ENCODE measurements at regions not wholly inside any gene's neighbourhood (a gene's known extent, or its start where the extent isn't known, plus 50 kb on each side); places are given as distances from the start of the nearest gene placed in this dataset.

DNA sequence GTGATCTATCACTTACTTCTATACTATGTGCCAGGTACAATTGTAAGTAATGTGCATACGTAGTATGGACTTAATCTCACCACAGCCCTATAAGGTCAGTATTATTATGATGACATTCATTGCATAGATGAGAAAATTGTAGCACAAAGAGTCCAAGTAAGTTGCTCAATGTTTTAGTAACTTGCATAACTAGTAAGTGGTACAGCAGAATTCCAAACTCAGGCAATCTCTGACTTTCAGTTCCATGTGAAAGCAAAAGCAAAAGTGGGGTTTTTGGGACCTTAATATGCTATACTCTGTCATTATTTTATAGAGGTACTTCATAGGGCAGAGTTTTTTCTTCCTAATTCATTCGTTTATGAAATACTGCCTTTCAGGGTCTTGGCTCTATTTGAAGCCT is 188.8 kb upstream of the VEGFC start:
- POLR2A ChIA-PET: no interaction called here
- DNase-seq (ENCODE audit: extremely low spot score): no peak
- no peak for TF ChIP-seq ARNT (IDR thresholded peaks at IDR 0.05)
- no peak for TF ChIP-seq LEF1 (IDR thresholded peaks at IDR 0.05; ENCODE audit: borderline replicate concordance)
- no peak for TF ChIP-seq FOXK2 (IDR thresholded peaks at IDR 0.05)
- no peak for TF ChIP-seq ELF4 (IDR thresholded peaks at IDR 0.05)
- CTCF ChIA-PET: no interaction called here

DNA sequence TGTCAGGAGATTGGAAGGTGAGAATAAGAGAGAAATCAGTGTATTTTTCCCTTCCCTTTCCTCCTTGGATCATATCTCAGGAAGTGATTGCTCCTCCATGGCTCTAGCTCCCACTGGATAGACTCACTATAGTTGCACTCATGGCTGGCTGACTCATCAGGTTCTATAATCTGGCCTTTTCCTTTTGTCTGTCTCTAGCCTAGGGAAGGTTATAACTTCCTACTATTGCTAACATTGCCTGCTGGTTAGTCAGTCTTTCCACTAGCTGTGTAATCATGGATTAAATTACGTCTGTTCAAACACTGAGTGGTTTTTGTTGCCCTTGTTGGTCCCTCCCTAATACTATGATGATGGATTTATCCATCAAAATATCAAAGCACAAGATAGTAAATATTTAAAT is 195.5 kb upstream of the VEGFC start:
- no peak for TF ChIP-seq SUZ12 (IDR thresholded peaks at IDR 0.05)
- TF ChIP-seq, protein P1, sequence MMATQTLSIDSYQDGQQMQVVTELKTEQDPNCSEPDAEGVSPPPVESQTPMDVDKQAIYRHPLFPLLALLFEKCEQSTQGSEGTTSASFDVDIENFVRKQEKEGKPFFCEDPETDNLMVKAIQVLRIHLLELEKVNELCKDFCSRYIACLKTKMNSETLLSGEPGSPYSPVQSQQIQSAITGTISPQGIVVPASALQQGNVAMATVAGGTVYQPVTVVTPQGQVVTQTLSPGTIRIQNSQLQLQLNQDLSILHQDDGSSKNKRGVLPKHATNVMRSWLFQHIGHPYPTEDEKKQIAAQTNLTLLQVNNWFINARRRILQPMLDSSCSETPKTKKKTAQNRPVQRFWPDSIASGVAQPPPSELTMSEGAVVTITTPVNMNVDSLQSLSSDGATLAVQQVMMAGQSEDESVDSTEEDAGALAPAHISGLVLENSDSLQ (IDR thresholded peaks at IDR 0.05): no peak
- TF ChIP-seq ARNT (IDR thresholded peaks at IDR 0.05): no peak
- no peak for TF ChIP-seq BHLHE40 (IDR thresholded peaks at IDR 0.05; ENCODE audit: borderline replicate concordance)
- TF ChIP-seq TARDBP (IDR thresholded peaks at IDR 0.05): no peak
- TF ChIP-seq ZNF384 (IDR thresholded peaks at IDR 0.05): no peak
- no peak for TF ChIP-seq LEF1 (IDR thresholded peaks at IDR 0.05; ENCODE audit: borderline replicate concordance)
- no peak for TF ChIP-seq FOXM1 (IDR thresholded peaks at IDR 0.05; ENCODE audit: borderline replicate concordance)
- no peak for TF ChIP-seq FOXA1 (IDR thresholded peaks at IDR 0.05)
- TF ChIP-seq L3MBTL2 (conservative IDR thresholded peaks at IDR 0.05): no peak
- no peak for TF ChIP-seq HDGF (IDR thresholded peaks at IDR 0.05; ENCODE audit: borderline replicate concordance)
- no peak for TF ChIP-seq SP1 (IDR thresholded peaks at IDR 0.05)
- TF ChIP-seq FOXK2 (IDR thresholded peaks at IDR 0.05): no peak
- no peak for TF ChIP-seq ELF4 (IDR thresholded peaks at IDR 0.05)
- TF ChIP-seq CTBP1 (IDR thresholded peaks at IDR 0.05; ENCODE audit: borderline replicate concordance): no peak
- TF ChIP-seq NFRKB (IDR thresholded peaks at IDR 0.05): no peak
- ChIA-PET CTCF (no interaction called here), POLR2A (no interaction called here)
- no peak for DNase-seq (ENCODE audit: extremely low spot score)

DNA sequence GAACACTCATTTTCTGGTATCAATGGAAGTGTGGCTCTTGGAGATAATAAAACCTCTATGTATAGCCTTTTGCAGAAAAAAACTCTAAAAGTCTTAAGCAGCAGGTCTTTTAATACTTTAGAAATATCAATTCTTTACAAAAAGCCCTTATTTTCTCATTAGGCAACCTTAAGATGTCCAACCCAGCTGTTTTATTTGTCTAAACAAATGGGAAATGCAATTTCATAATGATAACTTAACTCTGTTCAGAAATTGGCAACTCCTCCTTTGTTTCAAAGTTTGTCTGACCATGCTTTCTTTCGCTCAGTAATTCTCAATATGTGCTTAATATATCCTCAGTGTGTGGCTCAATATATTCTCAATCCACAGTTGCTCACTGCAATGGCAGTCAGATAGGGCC is 196.5 kb upstream of the VEGFC start:
- CTCF ChIA-PET: no interaction called here
- POLR2A ChIA-PET: no interaction called here
- DNase-seq (ENCODE audit: extremely low spot score): no peak
- TF ChIP-seq ELF4 (IDR thresholded peaks at IDR 0.05) (no peak), BHLHE40 (IDR thresholded peaks at IDR 0.05; ENCODE audit: borderline replicate concordance) (no peak), L3MBTL2 (conservative IDR thresholded peaks at IDR 0.05) (no peak), TARDBP (IDR thresholded peaks at IDR 0.05) (no peak), ARNT (IDR thresholded peaks at IDR 0.05) (no peak), FOXK2 (IDR thresholded peaks at IDR 0.05) (no peak), ZNF384 (IDR thresholded peaks at IDR 0.05) (no peak), CTBP1 (IDR thresholded peaks at IDR 0.05; ENCODE audit: borderline replicate concordance) (no peak), LEF1 (IDR thresholded peaks at IDR 0.05; ENCODE audit: borderline replicate concordance) (no peak), SP1 (IDR thresholded peaks at IDR 0.05) (no peak)
- TF ChIP-seq, protein P1 (IDR thresholded peaks at IDR 0.05): no peak

DNA sequence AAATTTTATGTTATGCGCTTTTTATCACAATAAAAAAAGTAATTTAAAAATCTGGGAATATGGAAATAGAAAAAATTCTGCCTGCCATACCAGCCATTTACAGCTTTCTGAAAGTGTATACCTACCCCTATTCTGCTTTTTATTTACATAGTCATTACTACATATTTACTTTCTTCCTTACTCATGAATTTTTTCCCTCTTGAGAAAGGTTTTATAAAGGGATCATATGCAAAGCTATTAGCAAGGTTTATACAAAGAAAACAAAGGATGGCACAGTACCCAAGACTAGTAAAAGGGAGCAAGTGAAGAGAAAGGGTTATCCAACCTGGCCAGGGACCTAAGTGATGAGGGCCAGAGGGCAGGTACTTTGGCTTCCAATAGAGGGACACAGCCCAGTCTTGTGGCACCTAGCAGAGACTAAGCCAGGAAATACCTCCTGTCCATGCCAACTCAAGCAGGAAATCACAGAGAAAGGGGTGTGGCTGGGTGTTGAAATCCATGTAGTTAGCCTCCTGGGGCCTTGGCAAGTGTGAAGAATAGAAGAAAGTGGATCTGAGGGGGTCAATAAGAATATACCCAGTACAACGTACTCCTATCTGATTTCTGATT is 207.3 kb upstream of the VEGFC start:
- no peak for DNase-seq (ENCODE audit: extremely low spot score)
- ChIA-PET POLR2A (no interaction called here), CTCF (no interaction called here)
- TF ChIP-seq NFRKB (IDR thresholded peaks at IDR 0.05) (no peak), LEF1 (IDR thresholded peaks at IDR 0.05; ENCODE audit: borderline replicate concordance) (no peak), SP1 (IDR thresholded peaks at IDR 0.05) (no peak), BHLHE40 (IDR thresholded peaks at IDR 0.05; ENCODE audit: borderline replicate concordance) (no peak), FOXK2 (IDR thresholded peaks at IDR 0.05) (no peak), CTBP1 (IDR thresholded peaks at IDR 0.05; ENCODE audit: borderline replicate concordance) (no peak), TARDBP (IDR thresholded peaks at IDR 0.05) (no peak), FOXA1 (IDR thresholded peaks at IDR 0.05) (no peak), SUZ12 (IDR thresholded peaks at IDR 0.05) (no peak), ELF4 (IDR thresholded peaks at IDR 0.05) (no peak), ZNF384 (IDR thresholded peaks at IDR 0.05) (no peak), L3MBTL2 (conservative IDR thresholded peaks at IDR 0.05) (no peak), HDGF (IDR thresholded peaks at IDR 0.05; ENCODE audit: borderline replicate concordance) (no peak)
- TF ChIP-seq, protein P1 (IDR thresholded peaks at IDR 0.05): no peak

DNA sequence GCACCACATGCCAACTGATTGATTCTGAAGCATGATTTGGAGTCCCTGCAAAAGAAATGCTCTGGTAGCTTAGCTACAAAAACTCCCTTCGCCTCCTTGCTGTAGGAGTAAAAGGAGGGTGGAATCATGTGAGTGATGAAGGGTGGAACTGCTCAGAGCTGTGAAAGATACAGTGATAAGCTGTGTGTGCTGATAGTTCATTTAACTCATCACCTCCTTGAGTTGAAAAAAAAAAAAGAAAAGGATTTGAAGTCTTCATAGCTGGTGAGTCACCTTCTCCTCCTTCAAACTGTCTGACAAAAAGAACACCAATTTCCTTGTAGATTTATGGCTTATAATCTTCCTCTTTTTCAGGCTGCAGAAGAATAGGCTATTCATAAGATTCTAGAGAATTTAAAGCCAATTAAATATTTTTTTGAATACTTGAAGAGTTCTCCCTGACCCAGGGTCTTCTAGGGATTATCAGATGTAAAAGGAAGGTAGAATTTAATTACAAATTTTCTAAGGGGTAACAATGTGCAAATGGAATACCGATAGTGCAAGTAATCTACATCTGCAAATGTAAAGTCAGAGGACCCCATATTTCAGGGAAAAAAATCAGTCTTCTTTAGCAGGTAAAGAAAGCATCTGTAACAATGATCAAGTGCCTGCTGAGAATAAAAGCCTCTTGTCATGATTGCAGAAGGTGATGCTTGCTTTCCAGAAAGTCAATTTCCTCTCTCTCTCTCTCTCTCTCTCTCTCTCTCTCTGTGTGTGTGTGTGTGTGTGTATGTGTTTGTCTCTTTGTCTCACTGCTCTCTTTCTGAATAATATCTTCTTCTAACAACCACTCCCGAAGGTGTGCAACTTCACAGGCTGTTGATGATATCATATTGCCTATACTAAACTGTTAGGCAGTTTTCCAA is 208.8 kb upstream of the VEGFC start:
- POLR2A ChIA-PET: no interaction called here
- TF ChIP-seq FOXM1 (IDR thresholded peaks at IDR 0.05; ENCODE audit: borderline replicate concordance): no peak
- TF ChIP-seq, protein P1 (IDR thresholded peaks at IDR 0.05): no peak
- no peak for TF ChIP-seq ELF4 (IDR thresholded peaks at IDR 0.05)
- no peak for TF ChIP-seq CTBP1 (IDR thresholded peaks at IDR 0.05; ENCODE audit: borderline replicate concordance)
- TF ChIP-seq L3MBTL2 (conservative IDR thresholded peaks at IDR 0.05): no peak
- TF ChIP-seq NFRKB (IDR thresholded peaks at IDR 0.05): no peak
- TF ChIP-seq LEF1 (IDR thresholded peaks at IDR 0.05; ENCODE audit: borderline replicate concordance): no peak
- no peak for TF ChIP-seq BHLHE40 (IDR thresholded peaks at IDR 0.05; ENCODE audit: borderline replicate concordance)
- TF ChIP-seq SUZ12 (IDR thresholded peaks at IDR 0.05): no peak
- TF ChIP-seq FOXK2 (IDR thresholded peaks at IDR 0.05): no peak
- TF ChIP-seq ARNT (IDR thresholded peaks at IDR 0.05): no peak
- no peak for TF ChIP-seq SP1 (IDR thresholded peaks at IDR 0.05)
- TF ChIP-seq HDGF (IDR thresholded peaks at IDR 0.05; ENCODE audit: borderline replicate concordance): no peak
- TF ChIP-seq TARDBP (IDR thresholded peaks at IDR 0.05): no peak
- TF ChIP-seq ZNF384 (IDR thresholded peaks at IDR 0.05): no peak
- CTCF ChIA-PET: interaction anchor here (0.6 kb wide), 1 partner anchor 10 kb away, joined by 3 read pairs; no protein-coding TSS in a partner anchor
- DNase-seq (ENCODE audit: extremely low spot score): no peak

Data from HEK293T (cell line).